Activated T-helper 1 cell treated with anti-CD3 and anti-CD28 coated beads, Interleukin-12 subunit alpha, Interleukin-12 subunit beta, Interleukin-2, Interleukin-4 antibody, amounts not matched to agents 30 ng/mL and 10 ng/mL and 1 ng/mL, durations not matched to agents 14 hours and 24 hours and 36 hours (primary cell): ENCODE measurements at regions not wholly inside any gene's neighbourhood (a gene's known extent, or its start where the extent isn't known, plus 50 kb on each side); places are given as distances from the start of the nearest gene placed in this dataset.
"Not testable (repeated sequence)": the region's sequence is repeated elsewhere in the genome, so short reads cannot be mapped to it uniquely, and the experiment has no call there.

ENCODE experiments used
- DNase-seq: peaks from one replicate; pipeline ENCODE4 v3.0.0; 2021; ENCODE audit warnings: low spot score
- H3K27ac Mint-ChIP-seq: one replicate; pipeline ENCODE4 v1.8.0; 2021; ENCODE audit warnings: mild to moderate bottlenecking, mixed read lengths
- H3K27me3 Mint-ChIP-seq: one replicate; pipeline ENCODE4 v1.8.0; 2022; ENCODE audit warnings: mild to moderate bottlenecking, moderate library complexity, mixed read lengths; ENCODE audit not compliant: insufficient read depth
- H3K36me3 Mint-ChIP-seq: one replicate; pipeline ENCODE4 v1.8.0; 2021; ENCODE audit warnings: low read depth, mixed read lengths
- H3K4me1 Mint-ChIP-seq: one replicate; pipeline ENCODE4 v1.8.0; 2021; ENCODE audit warnings: low read depth, mixed read lengths
- H3K4me3 Mint-ChIP-seq: one replicate; pipeline ENCODE4 v1.8.0; 2021; ENCODE audit warnings: mild to moderate bottlenecking, moderate library complexity, mixed read lengths
- H3K9me3 Mint-ChIP-seq: one replicate; pipeline ENCODE4 v1.8.0; 2021; ENCODE audit warnings: mixed read lengths
- intact Hi-C: fragments of 100-400 bp; cut with micrococcal nuclease; formaldehyde crosslinking; loops from one replicate; pipeline ENCODE4 v1.15.1; 2024

GRCh38 chr5:92676215-92677165 lies 904.5 kb downstream of the NR2F1-AS1 start:
- no peak overlapping the region for H3K4me3 Mint-ChIP-seq
- no peaks in the 10 kb centered on the region for H3K27me3 Mint-ChIP-seq
- no peak for DNase-seq
- intact Hi-C loops = no loop called here
- H3K9me3 Mint-ChIP-seq = no peaks in the 10 kb centered on the region
- no peaks in the 10 kb centered on the region for H3K36me3 Mint-ChIP-seq
- H3K27ac Mint-ChIP-seq = no peak overlapping the region
- H3K4me1 Mint-ChIP-seq = no peaks in the 10 kb centered on the region

- no peak overlapping the region for H3K4me3 Mint-ChIP-seq
- intact Hi-C loops = no loop called here
- no peaks in the 10 kb centered on the region for H3K36me3 Mint-ChIP-seq
- DNase-seq = no peak
- no peak overlapping the region for H3K27ac Mint-ChIP-seq
- H3K9me3 Mint-ChIP-seq = no peaks in the 10 kb centered on the region
- no peaks in the 10 kb centered on the region for H3K4me1 Mint-ChIP-seq
- H3K27me3 Mint-ChIP-seq = no peaks in the 10 kb centered on the region
These were observed 906.7 kb downstream of the NR2F1-AS1 start for GRCh38 chr5:92674321-92674720.

DNA sequence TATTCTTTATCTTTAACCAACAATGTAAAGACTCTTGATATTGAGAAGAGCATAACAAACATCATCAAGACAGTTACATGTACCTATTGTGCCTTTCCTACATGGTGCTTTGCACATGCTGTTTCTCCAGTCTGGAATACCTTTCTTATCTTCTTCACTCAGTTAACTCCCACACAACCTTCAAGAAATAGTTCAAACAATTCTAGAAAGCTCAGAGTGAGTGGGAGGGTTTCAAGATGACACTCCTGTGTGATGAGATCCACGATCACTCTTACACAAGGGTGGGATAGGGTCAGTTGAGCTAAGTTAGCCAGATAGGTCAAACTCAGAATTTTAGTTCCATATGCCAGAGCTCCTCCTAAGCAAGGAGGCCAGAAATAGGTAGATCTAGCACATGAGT lies 915.5 kb downstream of the NR2F1-AS1 start:
- no peaks in the 10 kb centered on the region for H3K27me3 Mint-ChIP-seq
- H3K36me3 Mint-ChIP-seq = no peaks in the 10 kb centered on the region
- no peak overlapping the region for H3K27ac Mint-ChIP-seq
- DNase-seq = no peak
- intact Hi-C loops = no loop called here
- no peaks in the 10 kb centered on the region for H3K9me3 Mint-ChIP-seq
- H3K4me3 Mint-ChIP-seq = no peak overlapping the region
- no peaks in the 10 kb centered on the region for H3K4me1 Mint-ChIP-seq

GRCh38 chr5:92662741-92663140 lies 918.3 kb downstream of the NR2F1-AS1 start:
- Mint-ChIP-seq H3K9me3 (no peaks in the 10 kb centered on the region), H3K4me3 (no peak overlapping the region), H3K36me3 (no peaks in the 10 kb centered on the region), H3K27me3 (no peaks in the 10 kb centered on the region), H3K4me1 (no peaks in the 10 kb centered on the region), H3K27ac (no peak overlapping the region)
- no peak for DNase-seq
- intact Hi-C loops = no loop called here

- H3K4me1 Mint-ChIP-seq = no peaks in the 10 kb centered on the region
- H3K27ac Mint-ChIP-seq = no peak overlapping the region
- intact Hi-C loops = no loop called here
- no peak overlapping the region for H3K4me3 Mint-ChIP-seq
- H3K27me3 Mint-ChIP-seq = no peaks in the 10 kb centered on the region
- no peaks in the 10 kb centered on the region for H3K9me3 Mint-ChIP-seq
- H3K36me3 Mint-ChIP-seq = no peaks in the 10 kb centered on the region
- no peak for DNase-seq
These were observed 921.8 kb downstream of the NR2F1-AS1 start for GRCh38 chr5:92659246-92659645.

GRCh38 chr5:92654601-92655000 lies 926.4 kb downstream of the NR2F1-AS1 start:
- H3K4me3 Mint-ChIP-seq, H3K27me3 Mint-ChIP-seq, DNase-seq, intact Hi-C loops, H3K27ac Mint-ChIP-seq, H3K4me1 Mint-ChIP-seq, H3K36me3 Mint-ChIP-seq, H3K9me3 Mint-ChIP-seq: not testable (repeated sequence)

DNA sequence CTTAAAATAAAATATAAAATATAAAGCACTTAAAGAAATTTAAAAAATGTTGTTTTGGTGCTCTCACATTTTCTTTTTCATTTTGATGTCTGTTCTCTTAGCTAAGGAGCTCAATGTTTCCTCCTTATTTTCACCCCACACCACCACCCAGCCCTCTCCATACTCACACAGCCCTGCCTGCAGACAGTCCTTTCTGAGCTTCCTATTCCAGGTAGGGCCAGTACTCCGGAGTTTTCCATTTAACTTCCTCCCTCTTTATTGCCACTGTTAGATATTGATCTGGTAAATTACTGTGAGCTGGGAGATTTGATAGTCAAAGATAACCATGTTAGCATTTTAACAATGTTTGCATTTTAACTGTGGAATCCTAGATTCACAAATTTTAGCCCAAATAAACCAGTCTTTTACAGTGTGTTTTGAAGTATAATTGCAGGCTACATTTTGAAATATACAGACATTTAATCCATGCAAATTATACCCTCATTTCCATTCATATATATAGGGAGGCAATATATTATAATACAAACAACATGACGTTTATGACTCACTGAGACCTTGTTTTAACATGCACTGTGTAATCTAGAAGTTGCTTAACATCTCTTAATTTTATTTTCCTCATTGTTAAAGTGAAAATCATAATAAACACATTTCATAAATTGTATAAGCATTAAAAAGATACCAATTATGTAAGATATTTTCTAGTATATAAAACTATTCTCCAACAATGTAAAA lies 927.1 kb downstream of the NR2F1-AS1 start:
- Mint-ChIP-seq H3K4me1 (no peaks in the 10 kb centered on the region), H3K4me3 (no peak overlapping the region), H3K9me3 (no peaks in the 10 kb centered on the region), H3K27me3 (no peaks in the 10 kb centered on the region), H3K27ac (no peak overlapping the region), H3K36me3 (no peaks in the 10 kb centered on the region)
- DNase-seq = no peak
- intact Hi-C loops = no loop called here

- intact Hi-C loops = no loop called here
- Mint-ChIP-seq H3K9me3 (no peaks in the 10 kb centered on the region), H3K27ac (no peak overlapping the region), H3K36me3 (no peaks in the 10 kb centered on the region), H3K4me3 (no peak overlapping the region), H3K27me3 (no peaks in the 10 kb centered on the region), H3K4me1 (no peaks in the 10 kb centered on the region)
- DNase-seq = no peak
These were observed 928.3 kb downstream of the NR2F1-AS1 start for GRCh38 chr5:92652756-92653155.

- no peak overlapping the region for H3K27ac Mint-ChIP-seq
- H3K9me3 Mint-ChIP-seq = no peaks in the 10 kb centered on the region
- H3K4me1 Mint-ChIP-seq = no peaks in the 10 kb centered on the region
- intact Hi-C loops = no loop called here
- no peak for DNase-seq
- no peaks in the 10 kb centered on the region for H3K27me3 Mint-ChIP-seq
- H3K4me3 Mint-ChIP-seq = no peak overlapping the region
- H3K36me3 Mint-ChIP-seq = no peaks in the 10 kb centered on the region
These were observed 936.6 kb downstream of the NR2F1-AS1 start for GRCh38 chr5:92644266-92644886.

- Mint-ChIP-seq H3K9me3 (no peaks in the 10 kb centered on the region), H3K4me1 (no peaks in the 10 kb centered on the region), H3K4me3 (no peak overlapping the region), H3K27me3 (no peaks in the 10 kb centered on the region), H3K27ac (no peak overlapping the region), H3K36me3 (no peaks in the 10 kb centered on the region)
- intact Hi-C loops = no loop called here
- no peak for DNase-seq
These were observed 939.7 kb downstream of the NR2F1-AS1 start for GRCh38 chr5:92641031-92641962.

- H3K27me3 Mint-ChIP-seq = no peaks in the 10 kb centered on the region
- no peak overlapping the region for H3K27ac Mint-ChIP-seq
- H3K9me3 Mint-ChIP-seq = no peaks in the 10 kb centered on the region
- H3K4me1 Mint-ChIP-seq = no peaks in the 10 kb centered on the region
- H3K36me3 Mint-ChIP-seq = no peaks in the 10 kb centered on the region
- no peak for DNase-seq
- intact Hi-C loops = no loop called here
- no peak overlapping the region for H3K4me3 Mint-ChIP-seq
These were observed 940.7 kb downstream of the NR2F1-AS1 start for GRCh38 chr5:92640340-92640739.

DNA sequence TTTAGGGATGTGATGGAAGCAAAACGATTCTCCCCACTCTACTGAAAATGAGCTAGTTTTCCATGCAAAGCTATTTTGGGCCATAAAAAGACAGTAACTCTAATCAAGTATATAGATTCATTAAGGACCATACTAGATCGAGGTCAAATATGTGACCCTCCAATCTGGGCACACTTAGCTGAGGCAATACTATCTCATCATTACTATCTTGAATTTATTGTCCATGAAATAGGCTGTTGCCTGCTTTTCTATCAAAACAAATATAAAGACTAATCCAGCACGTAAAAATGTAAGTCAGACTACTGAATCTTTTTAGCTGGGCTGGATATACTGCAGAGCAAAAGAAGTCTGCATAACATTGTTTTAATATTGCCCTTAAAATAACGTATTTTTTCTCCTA lies 943.1 kb downstream of the NR2F1-AS1 start:
- no peak overlapping the region for H3K4me3 Mint-ChIP-seq

More for the DNA sequence above, 943.1 kb downstream of the NR2F1-AS1 start:
- Mint-ChIP-seq H3K4me1 (no peaks in the 10 kb centered on the region), H3K27me3 (no peaks in the 10 kb centered on the region), H3K9me3 (no peaks in the 10 kb centered on the region), H3K36me3 (no peaks in the 10 kb centered on the region), H3K27ac (no peak overlapping the region)
- DNase-seq = no peak
- intact Hi-C loops = no loop called here
